ENCODE measurements at regions not wholly inside any gene's neighbourhood (a gene's known extent, or its start where the extent isn't known, plus 50 kb on each side); places are given as distances from the start of the nearest gene placed in this dataset.

- H3K79me1 ChIP-seq (ENCODE audit: low read depth, low read length) = no peaks in the 10 kb centered on the region
- H3K18ac ChIP-seq (ENCODE audit: extremely low read depth, low read length) = no peak overlapping the region
- H2BK15ac ChIP-seq (ENCODE audit: low read length) = no peak overlapping the region
- H3K79me2 ChIP-seq (ENCODE audit: control insufficient read depth in 1 of 2, insufficient read depth in 2 of 2, low read length in 2 of 2) = no peaks in the 10 kb centered on the region
- CTCF ChIA-PET (ENCODE audit: partially characterized antibody) = interaction anchor here (0.6 kb wide), 1 partner anchor 1964 kb away, joined by 3 read pairs; no protein-coding TSS in a partner anchor
- H2BK120ac ChIP-seq (replicated peaks; ENCODE audit: low read depth, low read length) = no peak overlapping the region
- no peak overlapping the region for H3K14ac ChIP-seq (ENCODE audit: insufficient read length)
- no peak for DNase-seq (ENCODE audit: low read depth in 1 of 2, low spot score in 2 of 2)
- H2BK20ac ChIP-seq (ENCODE audit: low read length) = no peak overlapping the region
- no peak overlapping the region for H3K56ac ChIP-seq (replicated peaks; ENCODE audit: insufficient read length, low read depth, low read length)
- no peak overlapping the region for H4K5ac ChIP-seq (ENCODE audit: insufficient read length, low read depth, low read length)
- no peak overlapping the region for H2AK5ac ChIP-seq (ENCODE audit: low read depth, low read length)
- H3K9me3 ChIP-seq (ENCODE audit: insufficient read depth in 2 of 2, low read depth in 1 of 2, low read length in 1 of 2) = no peaks in the 10 kb centered on the region
- no peaks in the 10 kb centered on the region for H3K23me2 ChIP-seq (ENCODE audit: low read depth, low read length)
- H2AFZ ChIP-seq (ENCODE audit: low read length) = no peak overlapping the region
- H2BK12ac ChIP-seq (ENCODE audit: low read depth, low read length) = no peak overlapping the region
- no peak overlapping the region for H2BK5ac ChIP-seq (ENCODE audit: low read depth, low read length)
- no peak overlapping the region for H3K9ac ChIP-seq (replicated peaks in 1 of 4; ENCODE audit: extremely low read depth in 1 of 4, low read depth in 3 of 4, low read length in 3 of 4)
- no peak overlapping the region for H3K4ac ChIP-seq (replicated peaks; ENCODE audit: insufficient read length, low read depth, low read length)
- no peak overlapping the region for H3K23ac ChIP-seq (ENCODE audit: insufficient read length)
- TF ChIP-seq CHD2 (IDR thresholded peaks at IDR 0.05; ENCODE audit: low read length) (no peak), RAD21 (IDR thresholded peaks at IDR 0.05 in 1 of 2, conservative IDR thresholded peaks at IDR 0.05 in 1 of 2; ENCODE audit: low read depth in 2 of 2, low read length in 2 of 2) (no peak), BACH1 (IDR thresholded peaks at IDR 0.05; ENCODE audit: low read length) (no peak)
- H3K4me2 ChIP-seq (ENCODE audit: insufficient read depth in 1 of 2, low read depth in 2 of 2, low read length in 2 of 2) = no peak overlapping the region
- FAIRE-seq = no peak
- H3K27me3 ChIP-seq (replicated peaks in 1 of 4; ENCODE audit: control insufficient read depth in 3 of 4, extremely low read depth in 1 of 4, insufficient read depth in 3 of 4, low read length in 3 of 4) = no peaks in the 10 kb centered on the region
- WGBS, 2 experiments (ENCODE audit: extremely low coverage in 1 of 2, insufficient coverage in 1 of 2, insufficient read length in 1 of 2, insufficient replicate concordance in 2 of 2, low coverage in 1 of 2, low lambda C conversion rate in 2 of 2, missing lambda C conversion rate in 1 of 2) = 85% methylated on average over 2 of the region's 2 CpGs; no CpG with 5 or more reads in 1 of the 2 experiments
- H3K4me3 ChIP-seq (ENCODE audit: extremely low read depth in 1 of 4, insufficient read depth in 2 of 4, low read depth in 3 of 4, low read length in 4 of 4) = no peak overlapping the region
- no peak overlapping the region for H3K27ac ChIP-seq (ENCODE audit: low read depth, low read length)
- H3K36me3 ChIP-seq (ENCODE audit: control insufficient read depth in 2 of 4, insufficient read depth in 4 of 4, low read length in 3 of 4) = no peaks in the 10 kb centered on the region
- POLR2A ChIA-PET (ENCODE audit: partially characterized antibody) = no interaction called here
- H4K8ac ChIP-seq (ENCODE audit: extremely low read depth, insufficient read depth, low read length) = no peak overlapping the region
- H4K20me1 ChIP-seq (replicated peaks in 1 of 2; ENCODE audit: control insufficient read depth in 1 of 2, insufficient read depth in 2 of 2, low read length in 2 of 2) = no peaks in the 10 kb centered on the region
- no peak overlapping the region for H4K91ac ChIP-seq (replicated peaks; ENCODE audit: insufficient read length, low read length)
- H3K4me1 ChIP-seq (replicated peaks in 1 of 4; ENCODE audit: control insufficient read depth in 3 of 4, insufficient read depth in 4 of 4, low read length in 3 of 4) = no peaks in the 10 kb centered on the region
These were observed 103.7 kb upstream of the PARP8 start for GRCh38 chr5:50562694-50563093.
